GM19395 (cell line): ENCODE measurements at regions not wholly inside any gene's neighbourhood (a gene's known extent, or its start where the extent isn't known, plus 50 kb on each side); places are given as distances from the start of the nearest gene placed in this dataset.

ENCODE experiments used
- ATAC-seq: cut with Tn5 transposase; IDR thresholded peaks from one replicate; pipeline ENCODE4 v1.9.1; 2021; ENCODE audit warnings: mild to moderate bottlenecking, moderate library complexity; ENCODE audit not compliant: unreplicated experiment

- ATAC-seq: no peak
Observed at GRCh38 chr10:10796061-10796773, 221.5 kb upstream of the CELF2 start.

GRCh38 chr10:10796774-10797415 lies 220.8 kb upstream of the CELF2 start:
- ATAC-seq: no peak

- ATAC-seq: no peak
Observed at GRCh38 chr10:10797513-10797912, 220.2 kb upstream of the CELF2 start.

DNA sequence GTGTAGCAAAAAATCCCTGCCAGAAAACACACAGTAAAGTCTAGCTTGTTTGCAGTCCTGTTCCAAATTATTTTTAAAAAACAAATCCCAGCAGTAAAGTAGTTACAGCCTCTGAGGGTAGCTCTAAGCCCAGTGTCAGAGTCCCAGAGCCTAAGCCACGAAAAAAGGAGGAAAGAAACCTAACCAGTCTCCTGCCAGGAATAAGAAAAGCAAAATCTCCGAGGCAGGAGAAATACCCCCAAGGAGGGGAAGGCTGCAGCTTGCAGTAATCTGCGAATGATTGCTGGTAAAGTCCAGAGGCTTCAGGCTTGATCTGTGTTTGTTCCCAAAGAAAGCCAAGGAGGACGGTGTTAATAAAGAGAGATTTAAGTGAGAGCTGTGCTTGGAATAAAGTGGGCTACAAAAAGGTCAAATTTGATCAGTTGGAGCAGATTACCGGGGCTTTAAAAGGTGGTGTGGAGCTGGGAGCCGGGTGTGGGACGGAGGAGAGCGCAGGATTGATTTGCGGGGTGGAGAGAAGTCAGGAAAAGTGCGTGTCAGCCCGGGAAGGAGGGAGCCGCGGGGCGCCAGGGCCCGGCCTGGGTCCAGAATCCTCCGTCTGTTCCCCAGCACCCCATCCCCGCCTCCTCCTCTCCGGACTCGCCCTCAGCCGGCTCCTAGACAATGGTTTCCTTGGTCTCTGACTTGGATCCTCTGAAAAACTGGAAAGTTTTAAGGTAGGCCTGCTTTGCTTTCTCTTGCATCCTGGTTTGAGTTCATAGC lies 219.4 kb upstream of the CELF2 start:
- no peak for ATAC-seq

- ATAC-seq: no peak
Observed at GRCh38 chr10:10798864-10799192, 218.8 kb upstream of the CELF2 start.

DNA sequence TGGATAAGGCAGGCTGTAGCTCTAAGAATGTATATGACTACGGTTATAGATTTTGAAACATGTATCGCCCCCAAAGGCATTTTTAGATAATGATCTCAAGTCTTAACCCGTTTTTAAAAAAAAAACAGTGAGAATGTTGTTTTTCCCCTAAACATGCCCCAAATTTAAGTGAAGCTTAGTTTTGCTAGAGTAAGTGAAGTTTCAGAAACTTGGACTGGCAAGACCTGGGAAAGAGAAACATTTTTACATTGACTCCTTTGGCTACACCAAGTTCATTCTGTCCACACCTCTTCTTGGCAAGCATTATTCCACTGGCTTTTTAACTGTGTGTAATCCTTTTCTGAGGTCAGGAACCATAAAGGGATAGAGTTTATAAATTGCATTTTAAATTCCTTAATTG lies 216.7 kb upstream of the CELF2 start:
- ATAC-seq: no peak

DNA sequence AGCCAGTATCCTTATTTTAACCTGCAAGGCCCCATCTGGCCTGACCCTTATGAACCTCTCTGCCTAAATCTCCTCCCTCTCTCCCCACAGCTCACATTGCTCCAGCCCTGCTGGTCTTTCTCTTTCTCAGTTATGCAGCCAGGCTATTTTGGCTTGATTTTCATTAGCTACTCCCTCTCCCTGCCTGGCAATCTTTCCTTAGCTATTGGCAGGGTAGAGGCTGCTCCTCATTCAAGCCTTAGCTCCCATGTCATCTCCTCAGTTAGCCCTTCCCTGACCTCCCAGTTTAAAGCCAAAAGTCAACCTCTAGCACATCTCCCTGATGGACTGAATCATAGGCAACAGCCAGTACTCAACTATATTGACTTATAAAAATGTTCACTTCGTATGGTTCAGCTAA lies 214.4 kb upstream of the CELF2 start:
- no peak for ATAC-seq

GRCh38 chr10:10804061-10804460 lies 213.6 kb upstream of the CELF2 start:
- no peak for ATAC-seq

DNA sequence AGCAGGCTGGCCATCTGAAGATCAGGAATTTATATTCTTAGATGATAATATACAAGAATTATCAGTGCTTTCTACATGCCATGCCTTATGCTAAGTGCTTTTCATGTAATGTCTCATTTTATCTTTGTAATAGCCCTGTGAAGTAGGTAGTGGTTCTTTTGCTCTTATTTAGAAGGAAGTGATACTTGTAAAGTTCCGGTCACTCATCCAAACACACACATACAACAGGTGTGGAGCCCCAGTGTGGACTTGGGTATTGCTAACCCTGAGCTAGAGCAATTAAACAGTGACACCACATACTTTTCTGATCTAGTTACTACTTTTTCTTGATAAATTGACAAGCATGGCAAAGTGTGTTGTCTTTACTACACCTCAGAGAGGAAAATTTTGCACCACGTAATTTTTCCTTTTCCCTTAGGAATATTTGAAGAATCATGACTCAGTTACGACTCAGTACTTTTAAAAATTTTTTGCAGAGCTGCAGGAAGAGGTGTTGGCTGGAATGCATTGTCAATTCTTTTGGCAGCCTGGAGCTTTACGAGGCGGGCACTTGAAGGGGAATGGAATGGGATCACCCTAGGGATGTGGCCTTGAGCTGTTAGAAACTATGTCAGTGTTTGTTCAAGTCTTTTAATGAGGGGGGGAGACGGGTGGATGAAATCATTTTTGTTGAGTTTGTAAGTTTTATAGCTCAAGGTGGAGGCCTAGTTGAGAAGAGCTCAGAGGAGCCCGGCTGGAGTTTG lies 212.5 kb upstream of the CELF2 start:
- ATAC-seq: no peak

GRCh38 chr10:10807106-10807505 lies 210.6 kb upstream of the CELF2 start:
- no peak for ATAC-seq

DNA sequence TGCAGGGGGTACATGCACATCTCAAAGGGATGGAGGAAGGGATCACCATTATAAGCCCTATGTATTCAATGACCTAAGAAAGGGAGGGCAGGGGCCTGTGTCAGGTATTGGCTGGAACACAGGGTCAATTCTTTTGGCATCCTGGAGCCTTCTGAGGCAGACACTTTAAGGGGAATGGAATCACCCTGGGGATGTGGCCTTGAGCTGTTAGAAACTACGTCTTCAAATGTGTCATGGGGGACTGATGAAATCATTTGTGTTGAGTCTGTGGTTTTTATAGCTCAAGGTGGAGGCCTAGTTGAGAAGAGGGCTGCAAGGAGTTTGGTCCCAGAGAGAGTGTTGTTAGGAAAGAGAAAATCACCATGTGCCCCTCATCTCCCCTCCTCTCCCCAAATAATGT lies 206.1 kb upstream of the CELF2 start:
- no peak for ATAC-seq

GRCh38 chr10:10813656-10814055 lies 204.0 kb upstream of the CELF2 start:
- no peak for ATAC-seq

- ATAC-seq: no peak
Observed at GRCh38 chr10:10814069-10814468, 203.6 kb upstream of the CELF2 start.

DNA sequence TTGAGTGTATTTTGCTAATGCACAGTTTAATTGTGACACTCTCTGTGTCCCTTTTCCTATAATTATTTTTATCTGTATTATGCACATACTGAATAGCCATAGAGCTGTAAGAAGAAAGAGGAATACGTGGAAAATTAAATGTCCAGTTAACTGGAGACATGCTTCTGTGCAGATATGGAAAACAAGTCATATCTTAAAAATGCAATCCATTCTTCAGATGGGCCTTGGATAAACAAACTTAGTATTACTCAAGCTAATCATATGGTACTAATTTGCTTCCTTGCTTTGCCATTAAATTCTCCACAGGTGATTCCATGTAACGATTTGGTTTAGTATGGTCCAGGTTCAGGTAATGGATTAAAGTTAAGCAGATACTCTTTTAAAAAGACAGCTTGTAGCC lies 201.2 kb upstream of the CELF2 start:
- ATAC-seq: no peak

DNA sequence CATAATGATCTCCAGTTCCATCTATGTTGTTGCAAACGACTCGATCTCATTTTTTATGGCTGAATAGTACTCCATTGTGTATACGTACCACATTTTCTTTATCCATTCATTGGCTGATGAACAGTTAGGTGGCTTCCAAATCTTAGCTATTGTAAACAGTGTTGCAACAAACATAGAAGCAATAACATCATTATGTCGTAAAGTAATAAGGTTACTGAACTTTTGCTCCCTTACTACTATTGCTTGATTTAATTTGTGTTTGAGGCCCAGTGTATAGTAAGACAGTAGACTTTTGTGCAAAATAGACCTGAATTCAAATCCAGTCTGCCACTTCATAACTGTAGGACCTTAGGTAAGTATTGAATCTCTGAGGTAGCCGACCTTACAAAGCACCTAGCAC lies 200.1 kb upstream of the CELF2 start:
- no peak for ATAC-seq

DNA sequence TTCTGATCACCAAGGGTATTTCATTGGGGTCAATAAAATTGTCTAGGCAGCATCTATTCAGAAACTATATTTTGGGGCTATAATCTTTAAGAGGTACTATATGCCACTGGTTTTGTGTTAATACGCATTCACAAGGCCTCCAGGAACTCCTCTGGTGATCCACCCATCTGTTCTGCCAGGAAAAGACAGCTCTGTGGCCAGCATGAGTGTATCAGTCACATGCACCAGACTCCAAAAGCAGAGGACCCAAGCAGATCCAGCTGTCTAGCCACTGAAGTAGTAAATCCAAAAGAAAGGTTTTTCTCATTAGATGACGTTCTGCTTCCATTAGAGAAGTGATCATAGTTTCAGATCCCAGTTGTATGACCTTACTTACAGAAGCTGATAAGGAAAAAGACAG lies 199.6 kb upstream of the CELF2 start:
- ATAC-seq: no peak

- no peak for ATAC-seq
Observed at GRCh38 chr10:10819206-10819856, 198.3 kb upstream of the CELF2 start.

DNA sequence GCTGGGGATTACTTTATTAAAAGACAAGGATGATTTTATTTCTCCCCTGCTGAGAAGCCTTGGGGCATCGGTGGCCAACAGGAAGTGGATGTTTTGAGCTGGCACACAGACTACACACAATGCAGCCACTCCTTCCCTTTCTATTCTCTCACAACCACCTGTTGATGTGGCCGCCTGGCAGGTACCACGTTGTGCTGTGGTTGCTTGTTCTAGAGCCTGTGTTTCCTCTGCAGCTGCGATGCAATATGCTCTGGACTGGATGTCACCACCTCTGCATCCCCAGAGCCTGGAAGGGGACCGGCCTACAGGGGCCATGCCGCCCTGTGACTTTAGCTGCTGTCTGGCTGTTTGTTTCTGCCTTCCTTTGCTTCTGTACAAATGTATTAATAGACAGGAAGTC lies 195.7 kb upstream of the CELF2 start:
- no peak for ATAC-seq

DNA sequence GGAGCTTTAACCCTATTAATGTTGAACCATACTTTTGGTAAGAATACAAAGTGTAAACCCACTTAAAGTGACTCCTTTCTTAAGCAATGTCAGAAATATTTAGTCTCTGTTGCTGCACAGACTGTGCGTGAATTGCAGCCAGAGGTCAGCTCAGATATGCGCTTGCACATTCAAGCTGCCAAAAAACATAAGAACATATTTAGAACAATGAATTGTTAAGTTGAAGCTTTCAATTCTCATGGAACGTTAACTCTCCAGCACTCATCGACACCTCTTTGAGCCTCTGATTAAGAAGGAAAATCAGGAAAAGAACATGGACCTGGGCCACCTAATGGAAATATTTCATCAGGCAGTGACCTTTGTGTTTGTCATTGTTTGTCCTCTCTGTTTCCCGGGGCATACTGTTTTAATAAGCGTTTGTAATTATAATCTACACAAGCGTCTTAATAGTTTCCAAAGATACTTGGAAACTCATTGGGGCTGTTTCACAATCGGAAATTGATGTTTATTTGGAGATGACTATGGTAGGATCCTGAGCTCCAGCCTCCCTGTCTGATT lies 193.0 kb upstream of the CELF2 start:
- no peak for ATAC-seq

- no peak for ATAC-seq
Observed at GRCh38 chr10:10826125-10826524, 191.5 kb upstream of the CELF2 start.

- no peak for ATAC-seq
Observed at GRCh38 chr10:10828623-10829022, 189.0 kb upstream of the CELF2 start.
